ENCODE measurements at regions not wholly inside any gene's neighbourhood (a gene's known extent, or its start where the extent isn't known, plus 50 kb on each side); places are given as distances from the start of the nearest gene placed in this dataset.
"Not testable (repeated sequence)": the region's sequence is repeated elsewhere in the genome, so short reads cannot be mapped to it uniquely, and the experiment has no call there.

DNA sequence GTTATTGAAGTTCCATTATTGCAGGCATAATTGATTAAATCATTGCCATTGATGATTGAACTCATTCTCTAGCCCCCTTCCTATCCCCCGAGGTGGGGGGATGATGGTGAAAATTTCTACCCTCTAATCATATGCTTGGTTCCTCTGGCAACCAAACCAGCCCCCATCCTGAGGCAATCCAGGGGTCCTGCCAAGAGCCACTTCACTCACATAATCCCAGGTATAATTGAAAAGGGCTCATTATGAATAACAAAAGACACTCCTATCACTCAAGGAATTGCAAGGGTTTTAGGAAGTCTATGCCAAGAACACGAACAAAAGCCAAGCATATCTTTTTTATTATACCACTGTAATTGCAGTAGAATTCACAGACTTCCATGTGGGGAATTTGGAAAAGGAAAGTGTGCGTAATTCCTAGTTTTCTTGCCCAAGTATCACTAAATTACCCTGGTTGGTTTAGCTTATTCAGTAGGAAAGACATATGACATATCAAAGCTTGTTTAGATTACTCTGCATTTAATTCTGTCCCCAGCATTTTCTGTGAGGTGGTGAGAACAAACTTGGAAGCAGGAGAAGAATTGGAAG lies 130.7 kb upstream of the TAF11L2 start:
- DNase-seq = no peak

- DNase-seq = no peak
Observed at GRCh38 chr5:17370651-17371050, 127.4 kb upstream of the TAF11L2 start.

GRCh38 chr5:17373406-17373805 lies 124.6 kb upstream of the TAF11L2 start:
- no peak for DNase-seq

- no peak for DNase-seq
Observed at GRCh38 chr5:17373814-17374556, 124.0 kb upstream of the TAF11L2 start.

GRCh38 chr5:17374973-17375742 lies 122.9 kb upstream of the TAF11L2 start:
- no peak for DNase-seq

DNA sequence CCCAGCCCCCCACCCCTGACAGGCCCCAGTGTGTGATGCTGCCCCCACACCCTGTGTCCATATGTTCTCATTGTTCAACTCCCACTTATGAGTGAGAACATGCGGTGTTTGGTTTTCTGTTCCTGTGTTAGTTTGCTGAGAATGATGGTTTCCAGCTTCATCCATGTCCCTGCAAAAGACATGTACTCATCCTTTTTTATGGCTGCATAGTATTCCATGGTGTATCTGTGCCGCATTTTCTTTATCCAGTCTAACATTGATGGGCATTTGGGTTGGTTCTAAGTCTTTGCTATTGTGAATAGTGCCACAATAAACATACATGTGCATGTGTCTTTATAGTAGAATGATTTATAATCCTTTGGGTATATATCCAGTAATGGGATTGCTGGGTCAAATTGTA lies 122.1 kb upstream of the TAF11L2 start:
- not testable (repeated sequence) for DNase-seq

DNA sequence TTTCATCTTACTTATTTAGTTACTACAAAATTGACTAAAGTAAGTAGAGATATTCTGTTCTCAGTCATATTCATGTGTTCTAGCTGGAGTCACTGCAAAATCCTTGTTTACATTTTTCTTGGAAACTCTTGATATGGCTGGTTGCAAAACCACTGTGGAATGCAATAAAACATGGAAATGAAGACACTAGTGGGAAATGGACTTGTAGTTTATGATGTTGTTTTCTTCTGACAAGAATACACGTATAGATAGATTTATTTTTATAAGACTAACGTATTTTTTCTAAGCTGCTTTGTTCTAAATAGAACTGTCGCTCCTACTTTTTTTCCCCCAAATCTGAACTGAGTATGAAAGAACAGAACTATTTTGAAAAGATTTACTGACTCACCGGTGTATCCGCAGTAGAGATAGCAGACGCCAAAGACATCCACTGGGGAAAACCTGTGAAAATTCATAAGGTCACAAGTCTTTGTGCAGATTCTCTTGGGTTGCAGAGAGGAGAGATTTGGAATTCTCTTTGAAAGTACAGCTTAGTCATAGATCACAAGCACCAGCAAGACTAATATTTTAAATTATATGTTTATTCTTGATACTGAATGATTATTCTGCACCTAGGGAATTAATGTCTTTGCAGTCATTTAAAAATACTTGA lies 119.6 kb upstream of the TAF11L2 start:
- DNase-seq = no peak

GRCh38 chr5:17379100-17379951 lies 118.7 kb upstream of the TAF11L2 start:
- no peak for DNase-seq

DNA sequence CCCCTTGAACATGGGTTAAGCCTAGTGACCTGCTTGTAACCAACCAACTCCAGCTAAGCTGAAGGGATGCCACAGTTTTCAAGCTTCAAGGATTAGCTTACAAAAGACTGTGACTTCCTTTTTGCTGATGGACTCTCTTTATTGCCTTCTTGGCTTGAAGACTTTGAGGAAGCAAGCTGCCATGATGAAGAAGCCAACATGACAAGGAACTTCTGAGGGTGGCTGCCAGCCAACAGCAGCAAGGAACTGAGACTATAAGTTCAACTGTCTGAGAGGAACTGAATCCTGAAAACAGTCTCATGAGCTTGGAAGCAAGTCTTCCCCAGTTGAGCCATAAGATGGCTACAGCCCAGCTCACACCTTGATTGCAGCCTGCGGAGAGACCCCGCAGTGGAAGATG lies 116.1 kb upstream of the TAF11L2 start:
- peak; percentile 56 for DNase-seq

- no peak for DNase-seq
Observed at GRCh38 chr5:17383526-17383925, 114.5 kb upstream of the TAF11L2 start.

DNA sequence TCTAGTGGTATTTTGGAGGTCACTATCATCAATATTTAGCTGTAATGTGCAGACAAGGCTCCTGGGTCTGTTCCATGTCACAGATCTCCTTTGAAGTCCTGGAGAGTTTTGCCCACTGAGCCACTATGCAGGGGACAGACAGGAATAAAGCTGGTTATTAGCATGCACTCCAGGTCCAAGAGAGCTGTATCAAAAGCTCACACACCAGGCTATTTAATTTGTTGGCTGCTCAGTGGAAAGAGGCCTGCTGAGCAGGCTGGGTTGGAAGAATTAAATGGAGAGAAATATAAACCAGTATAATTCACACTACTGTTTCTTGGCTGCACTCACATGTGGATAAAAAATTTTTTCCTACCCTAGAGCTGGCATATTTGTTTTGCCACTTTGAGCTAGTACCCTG lies 113.8 kb upstream of the TAF11L2 start:
- no peak for DNase-seq

DNA sequence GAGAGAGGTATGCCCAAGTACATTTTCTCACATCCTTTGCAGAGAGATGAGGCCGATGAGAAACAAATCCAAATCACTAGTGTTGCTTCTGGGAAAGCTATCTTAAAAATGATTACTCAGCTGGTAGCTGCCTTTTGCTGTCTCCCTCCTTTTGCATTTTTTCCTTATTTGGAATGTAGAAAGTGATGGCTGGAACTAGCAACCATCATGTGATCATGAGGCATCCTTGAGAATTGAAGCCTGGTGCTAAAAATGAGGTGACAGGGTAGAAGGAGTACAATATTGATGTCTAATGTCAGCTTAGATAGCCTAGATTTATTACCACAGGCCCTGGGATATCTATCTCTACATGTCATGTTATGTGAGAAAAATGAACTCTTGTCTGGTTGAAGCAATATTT lies 109.3 kb upstream of the TAF11L2 start:
- no peak for DNase-seq

- DNase-seq = no peak
Observed at GRCh38 chr5:17394086-17394485, 103.9 kb upstream of the TAF11L2 start.

DNA sequence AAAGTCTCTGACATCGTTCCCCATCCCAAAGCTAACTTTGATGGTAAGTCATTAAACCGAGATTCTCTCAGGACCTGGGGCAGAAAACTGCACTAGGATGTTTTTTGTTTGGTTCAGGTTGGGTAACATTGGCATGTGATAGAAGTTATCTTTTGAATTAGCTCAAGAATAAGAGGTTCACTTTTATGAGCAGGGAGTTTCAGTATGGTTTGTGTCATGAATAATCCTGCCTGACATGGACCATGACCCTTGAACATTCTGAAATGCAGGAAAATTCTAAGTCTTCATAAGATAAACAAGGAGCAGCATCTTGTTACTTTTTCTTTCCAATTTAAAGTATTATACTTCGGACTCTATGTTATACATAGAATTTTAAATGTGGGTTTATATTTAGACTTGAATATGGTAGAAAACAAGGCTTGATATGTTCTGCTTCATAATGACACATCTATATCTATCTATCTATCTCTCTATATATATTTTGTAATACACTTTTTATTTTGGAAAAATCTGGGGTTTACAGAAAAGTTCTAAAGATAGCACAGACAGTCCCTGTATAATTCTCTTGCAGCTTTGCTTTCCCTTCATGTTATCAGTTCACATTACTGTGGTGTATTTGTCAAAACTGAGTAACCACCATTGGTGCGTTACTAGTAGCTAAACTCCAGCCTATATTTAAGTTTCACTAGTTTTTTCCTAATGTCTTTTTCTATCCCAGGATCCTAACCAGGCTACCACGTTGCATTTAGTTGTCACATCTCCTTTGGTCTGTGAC lies 102.7 kb upstream of the TAF11L2 start:
- no peak for DNase-seq

- no peak for DNase-seq
Observed at GRCh38 chr5:17396247-17396646, 101.8 kb upstream of the TAF11L2 start.

- DNase-seq = peak; percentile 63
Observed at GRCh38 chr5:17398431-17398830, 99.6 kb upstream of the TAF11L2 start.

- no peak for DNase-seq
Observed at GRCh38 chr5:17398866-17399835, 98.9 kb upstream of the TAF11L2 start.

DNA sequence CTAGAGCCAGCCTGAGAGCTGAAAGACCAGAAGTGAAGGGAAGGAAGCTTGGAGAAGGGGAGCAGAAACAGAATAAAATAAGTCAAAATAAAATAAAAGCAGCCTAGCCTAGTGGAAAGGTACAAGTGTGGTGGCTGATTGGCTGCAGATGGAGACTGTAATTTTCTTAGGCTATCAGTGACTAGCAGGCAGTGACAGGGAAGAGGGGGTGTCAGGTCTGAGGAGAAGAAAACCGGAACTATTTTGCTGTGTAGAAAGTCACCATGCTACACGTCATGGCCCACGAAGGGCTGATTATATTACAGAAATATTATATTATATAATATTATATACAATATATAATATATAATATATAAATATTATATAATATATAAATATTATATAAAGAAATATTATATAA lies 98.1 kb upstream of the TAF11L2 start:
- DNase-seq = peak; percentile 83

DNA sequence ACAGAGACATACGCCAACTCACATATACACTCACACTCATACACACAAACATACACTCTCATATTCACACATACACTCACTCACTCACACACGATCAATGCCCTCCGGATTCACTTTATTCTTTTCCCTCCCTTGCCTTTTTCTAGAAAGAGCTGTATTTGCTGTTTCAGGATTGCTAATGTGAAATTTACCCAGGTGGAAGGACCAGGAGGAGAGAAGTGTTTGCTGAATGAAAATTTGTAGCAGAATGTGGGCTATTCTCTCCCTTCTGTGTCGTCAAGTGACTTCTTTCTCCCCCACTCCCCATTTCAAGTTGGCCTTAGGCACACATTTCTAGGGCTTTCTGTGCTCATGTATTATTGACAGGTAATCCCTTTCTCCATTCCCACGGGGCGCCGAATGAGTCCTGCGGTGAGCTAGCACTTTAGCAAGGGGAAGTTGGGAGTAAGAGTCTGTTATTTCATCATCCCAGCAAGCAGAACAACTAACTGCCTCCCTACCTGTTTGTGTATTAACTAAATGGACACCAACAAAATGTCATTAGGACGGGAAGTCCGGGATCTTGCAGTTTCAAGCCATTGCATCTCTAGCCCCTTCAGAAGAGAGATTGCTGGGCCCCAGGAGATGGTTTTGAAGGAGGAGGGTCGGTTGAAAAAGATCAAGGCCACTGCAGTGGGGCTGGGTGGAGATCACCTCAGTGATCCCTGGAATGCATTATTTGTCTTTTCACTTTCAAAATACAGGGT lies 97.1 kb upstream of the TAF11L2 start:
- DNase-seq = peak; percentile 35
